KG1 (cell line): ENCODE measurements at regions not wholly inside any gene's neighbourhood (a gene's known extent, or its start where the extent isn't known, plus 50 kb on each side); places are given as distances from the start of the nearest gene placed in this dataset.
"Not testable (repeated sequence)": the region's sequence is repeated elsewhere in the genome, so short reads cannot be mapped to it uniquely, and the experiment has no call there.

Experiments used
- DNase-seq: peaks from one replicate; lab custom pipeline; 2025; lab: John Stamatoyannopoulos, UW

- no peak for DNase-seq
Measured at GRCh38 chr19:37303591-37304171, 67.2 kb upstream of the ZNF527 start.

GRCh38 chr19:37304190-37304883 lies 66.6 kb upstream of the ZNF527 start:
- DNase-seq = no peak

- DNase-seq = no peak
Measured at GRCh38 chr19:37304884-37305255, 66.0 kb upstream of the ZNF527 start.

GRCh38 chr19:37306383-37306963 lies 64.4 kb upstream of the ZNF527 start:
- no peak for DNase-seq

GRCh38 chr19:37309834-37310575 lies 60.9 kb upstream of the ZNF527 start:
- DNase-seq = no peak

GRCh38 chr19:37312531-37313334 lies 58.2 kb upstream of the ZNF527 start:
- DNase-seq = peak; percentile 3

GRCh38 chr19:37313335-37313627 lies 57.6 kb upstream of the ZNF527 start:
- no peak for DNase-seq

GRCh38 chr19:37317403-37318209 lies 53.3 kb upstream of the ZNF527 start:
- peak; percentile 81 for DNase-seq

- DNase-seq = not testable (repeated sequence)
Measured at GRCh38 chr19:37320988-37321387, 49.9 kb upstream of the ZNF527 start.
